ENCODE measurements at regions not wholly inside any gene's neighbourhood (a gene's known extent, or its start where the extent isn't known, plus 50 kb on each side); places are given as distances from the start of the nearest gene placed in this dataset.

DNA sequence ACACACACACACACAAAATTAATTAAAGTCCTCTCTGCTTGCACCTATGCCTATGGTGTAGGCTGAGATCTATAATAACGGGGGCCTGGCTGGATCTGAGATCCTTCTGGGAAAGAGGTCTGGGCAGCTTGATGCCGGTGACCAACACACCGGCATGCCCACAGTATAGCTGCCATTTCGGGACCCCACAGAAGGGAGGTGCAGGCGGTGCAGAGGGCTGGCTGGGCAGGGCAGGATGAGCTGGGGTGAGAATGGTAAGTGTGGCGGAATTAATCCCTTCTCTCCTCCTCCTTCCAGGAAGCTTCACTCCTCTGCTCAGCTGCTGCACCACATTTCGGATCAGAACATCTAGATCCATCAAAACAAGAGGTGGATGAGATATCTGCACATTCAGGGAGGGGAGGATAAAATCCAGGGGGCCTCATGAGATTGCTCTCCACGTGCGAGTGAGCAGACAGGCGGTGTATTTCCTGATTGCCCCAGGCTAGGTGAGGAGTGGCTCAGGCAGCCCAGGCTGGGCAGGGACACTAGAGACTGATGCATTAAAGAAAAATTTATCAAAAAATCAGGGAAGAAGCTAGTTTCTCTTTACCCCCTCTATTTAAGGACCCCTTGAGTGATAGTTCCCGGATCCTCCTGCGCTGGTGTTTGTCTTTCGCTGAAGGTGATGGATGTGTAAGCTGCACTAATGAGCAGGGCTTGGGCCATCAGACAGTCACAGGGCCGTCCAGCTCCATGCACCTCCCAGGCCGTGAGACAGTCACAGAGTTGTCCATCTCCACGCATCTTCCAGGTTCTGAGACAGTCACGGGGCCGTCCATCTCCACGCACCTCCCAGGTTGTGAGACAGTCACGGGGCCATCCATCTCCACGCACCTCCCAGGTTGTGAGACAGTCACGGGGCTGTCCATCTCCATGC, 449.9 kb downstream of the PTPRU start:
- TF ChIP-seq, protein P1, sequence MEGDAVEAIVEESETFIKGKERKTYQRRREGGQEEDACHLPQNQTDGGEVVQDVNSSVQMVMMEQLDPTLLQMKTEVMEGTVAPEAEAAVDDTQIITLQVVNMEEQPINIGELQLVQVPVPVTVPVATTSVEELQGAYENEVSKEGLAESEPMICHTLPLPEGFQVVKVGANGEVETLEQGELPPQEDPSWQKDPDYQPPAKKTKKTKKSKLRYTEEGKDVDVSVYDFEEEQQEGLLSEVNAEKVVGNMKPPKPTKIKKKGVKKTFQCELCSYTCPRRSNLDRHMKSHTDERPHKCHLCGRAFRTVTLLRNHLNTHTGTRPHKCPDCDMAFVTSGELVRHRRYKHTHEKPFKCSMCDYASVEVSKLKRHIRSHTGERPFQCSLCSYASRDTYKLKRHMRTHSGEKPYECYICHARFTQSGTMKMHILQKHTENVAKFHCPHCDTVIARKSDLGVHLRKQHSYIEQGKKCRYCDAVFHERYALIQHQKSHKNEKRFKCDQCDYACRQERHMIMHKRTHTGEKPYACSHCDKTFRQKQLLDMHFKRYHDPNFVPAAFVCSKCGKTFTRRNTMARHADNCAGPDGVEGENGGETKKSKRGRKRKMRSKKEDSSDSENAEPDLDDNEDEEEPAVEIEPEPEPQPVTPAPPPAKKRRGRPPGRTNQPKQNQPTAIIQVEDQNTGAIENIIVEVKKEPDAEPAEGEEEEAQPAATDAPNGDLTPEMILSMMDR (IDR thresholded peaks at IDR 0.05 in 8 of 11, conservative IDR thresholded peaks at IDR 0.05 in 3 of 11): no peak
- TF ChIP-seq POLR2A (IDR thresholded peaks at IDR 0.05) (no peak), POLR2AphosphoS5 (IDR thresholded peaks at IDR 0.05) (no peak)

Measured in spleen (tissue), 7 donors.